Vagina (tissue), 2 donors: ENCODE measurements at regions not wholly inside any gene's neighbourhood (a gene's known extent, or its start where the extent isn't known, plus 50 kb on each side); places are given as distances from the start of the nearest gene placed in this dataset.
A peak's percentile ranks its signal among the peaks of the same experiment; 100 is the strongest.

ENCODE experiments used
- DNase-seq, 2 donors: peaks; one replicate each; pipeline ENCODE4 v3.0.0-alpha.2; 2017; ENCODE audit errors: extremely low spot score in 2 of 2
- H3K27ac ChIP-seq: fragments of 200-600 bp; sonication (generic); one replicate; pipeline ENCODE4 v1.5.1; 2019
- H3K27me3 ChIP-seq: fragments of 200-600 bp; sonication (generic); one replicate; pipeline ENCODE4 v1.5.1; 2019
- H3K36me3 ChIP-seq, 2 donors: fragments of 200-600 bp; sonication (generic); one replicate each; pipeline ENCODE4 v1.5.1; 2017 to 2019
- H3K4me1 ChIP-seq: fragments of 200-600 bp; sonication (generic); one replicate; pipeline ENCODE4 v1.5.1; 2019
- H3K4me3 ChIP-seq, 2 donors: fragments of 200-600 bp; sonication (generic); 1 replicate in 1 of 2; 2 replicates in 1 of 2; pipeline ENCODE4 v1.5.1; 2016 to 2019
- H3K9me3 ChIP-seq: fragments of 200-600 bp; sonication (generic); one replicate; pipeline ENCODE4 v1.5.1; 2019
- CTCF ChIP-seq, 3 experiments: fragments of 450-650 bp in 2 of 3; fragments of 200-600 bp in 1 of 3; sonication (generic) in 1 of 3; IDR thresholded peaks; one replicate each; pipeline ENCODE4 v1.5.1; 2017 to 2019; ENCODE audit warnings: antibody characterized with exemption in 3 of 3, mild to moderate bottlenecking in 2 of 3, moderate library complexity in 2 of 3
- POLR2A ChIP-seq, 2 donors: fragments of 450-650 bp; IDR thresholded peaks; one replicate each; pipeline ENCODE4 v1.6.1; 2017; ENCODE audit warnings: antibody characterized with exemption in 2 of 2, mild to moderate bottlenecking in 2 of 2, moderate library complexity in 2 of 2
- POLR2AphosphoS5 ChIP-seq, 2 donors: sonication (generic); formaldehyde crosslinking; IDR thresholded peaks; one replicate each; pipeline ENCODE4 v1.9.0; 2017; ENCODE audit warnings: antibody characterized with exemption in 2 of 2, mild to moderate bottlenecking in 2 of 2, low read depth in 1 of 2; ENCODE audit not compliant: insufficient read depth in 1 of 2
- intact Hi-C: fragments of 100-400 bp; cut with DNase I; formaldehyde crosslinking; loops from one replicate; pipeline ENCODE4 v1.15.1; 2023

- H3K27ac ChIP-seq = no peak overlapping the region
- H3K9me3 ChIP-seq = no peaks in the 10 kb centered on the region
- intact Hi-C loops = no loop called here
- H3K4me1 ChIP-seq = no peaks in the 10 kb centered on the region
- peak in 1 of 2 donors; percentile 90 for DNase-seq
- no peaks in the 10 kb centered on the region for H3K36me3 ChIP-seq
- no peak for TF ChIP-seq POLR2A (IDR thresholded peaks at IDR 0.05)
- no peak for TF ChIP-seq POLR2AphosphoS5 (IDR thresholded peaks at IDR 0.05; ENCODE audit: insufficient read depth in 1 of 2, low read depth in 1 of 2)
- no peak for TF ChIP-seq CTCF (IDR thresholded peaks at IDR 0.05)
- H3K27me3 ChIP-seq = no peaks in the 10 kb centered on the region
- no peak overlapping the region for H3K4me3 ChIP-seq
Observed at GRCh38 chr3:134427400-134428111, 53.3 kb upstream of the AMOTL2 start.

GRCh38 chr3:134426660-134427181, 52.5 kb upstream of the AMOTL2 start:
- intact Hi-C loops = no loop called here
- DNase-seq = peak in 1 of 2 donors; percentile 74

GRCh38 chr3:134425943-134426342, 51.7 kb upstream of the AMOTL2 start:
- no peak for DNase-seq
- no peaks in the 10 kb centered on the region for H3K9me3 ChIP-seq
- TF ChIP-seq POLR2AphosphoS5 (IDR thresholded peaks at IDR 0.05; ENCODE audit: insufficient read depth in 1 of 2, low read depth in 1 of 2) = no peak
- TF ChIP-seq CTCF (IDR thresholded peaks at IDR 0.05) = no peak
- TF ChIP-seq POLR2A (IDR thresholded peaks at IDR 0.05) = no peak

More at GRCh38 chr3:134426660-134427181, 52.5 kb upstream of the AMOTL2 start:
- H3K27me3 ChIP-seq = no peaks in the 10 kb centered on the region
- H3K4me3 ChIP-seq = no peak overlapping the region
- no peaks in the 10 kb centered on the region for H3K9me3 ChIP-seq
- TF ChIP-seq CTCF (IDR thresholded peaks at IDR 0.05) = no peak
- no peak for TF ChIP-seq POLR2A (IDR thresholded peaks at IDR 0.05)
- no peak for TF ChIP-seq POLR2AphosphoS5 (IDR thresholded peaks at IDR 0.05; ENCODE audit: insufficient read depth in 1 of 2, low read depth in 1 of 2)
- no peak overlapping the region for H3K27ac ChIP-seq
- H3K36me3 ChIP-seq = no peaks in the 10 kb centered on the region
- H3K4me1 ChIP-seq = no peaks in the 10 kb centered on the region

More at GRCh38 chr3:134425943-134426342, 51.7 kb upstream of the AMOTL2 start:
- H3K36me3 ChIP-seq = no peaks in the 10 kb centered on the region
- H3K27me3 ChIP-seq = no peaks in the 10 kb centered on the region
- no peak overlapping the region for H3K4me3 ChIP-seq
- no peak overlapping the region for H3K27ac ChIP-seq
- intact Hi-C loops = no loop called here
- H3K4me1 ChIP-seq = no peaks in the 10 kb centered on the region
